HL-60/S4 (cell line): ENCODE measurements at regions not wholly inside any gene's neighbourhood (a gene's known extent, or its start where the extent isn't known, plus 50 kb on each side); places are given as distances from the start of the nearest gene placed in this dataset.

ENCODE experiments used
- in situ Hi-C: fragments of 300-500 bp; cut with MboI; formaldehyde crosslinking; loops from 2 replicates; pipeline ENCODE4 v1.14.3; 2022; ENCODE audit warnings: low sequenced_read_pairs

DNA sequence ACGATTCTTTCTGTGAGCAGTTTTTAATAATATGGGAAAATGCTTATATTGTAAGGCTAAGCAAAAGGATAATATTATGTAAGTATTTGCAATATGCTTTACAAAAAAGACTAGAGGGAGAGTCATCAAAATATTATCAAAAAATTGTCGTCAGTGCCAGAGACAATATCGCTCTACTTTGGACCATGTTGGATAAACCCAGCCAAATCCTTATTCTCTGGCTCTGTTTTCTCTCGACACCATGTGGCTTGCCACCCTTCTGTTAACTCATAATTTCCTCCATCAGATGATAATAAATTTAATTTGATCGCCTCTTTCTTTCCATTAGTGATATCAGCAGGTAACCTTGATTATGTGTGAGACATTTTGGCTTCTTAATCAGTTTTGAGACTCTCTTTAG, 129.9 kb downstream of the CDC42EP3 start:
- in situ Hi-C loops: loop anchor here (10.0 kb wide), 1 partner anchor 293 kb away; no protein-coding TSS in a partner anchor

DNA sequence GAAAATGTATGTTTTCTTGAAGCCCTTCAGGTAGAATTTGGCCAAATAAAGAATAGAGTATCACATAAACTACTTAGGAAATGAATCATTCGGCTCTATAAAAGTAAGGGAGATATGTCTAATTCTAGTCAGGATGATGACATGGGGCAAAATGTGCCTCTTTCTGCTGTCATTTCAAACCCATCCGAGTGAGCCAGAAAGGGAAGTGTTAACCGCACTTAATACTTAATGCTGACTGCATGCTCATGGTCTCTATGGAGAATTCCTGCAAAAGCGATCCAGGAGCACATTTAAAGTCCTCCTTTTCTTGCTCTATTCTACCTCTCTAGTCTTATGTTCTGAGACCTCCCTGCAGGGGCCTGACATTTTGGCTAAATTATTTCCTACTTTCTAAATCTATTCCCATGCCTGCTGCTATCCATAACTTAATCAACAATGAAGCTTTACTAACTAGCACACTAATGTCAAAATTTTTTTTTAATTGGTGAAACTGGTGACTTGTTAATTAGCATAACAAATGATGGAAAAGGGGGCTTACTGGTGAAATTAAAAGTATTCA, 127.4 kb downstream of the CDC42EP3 start:
- in situ Hi-C loops: loop anchor here (10.0 kb wide), 1 partner anchor 291 kb away; no protein-coding TSS in a partner anchor

DNA sequence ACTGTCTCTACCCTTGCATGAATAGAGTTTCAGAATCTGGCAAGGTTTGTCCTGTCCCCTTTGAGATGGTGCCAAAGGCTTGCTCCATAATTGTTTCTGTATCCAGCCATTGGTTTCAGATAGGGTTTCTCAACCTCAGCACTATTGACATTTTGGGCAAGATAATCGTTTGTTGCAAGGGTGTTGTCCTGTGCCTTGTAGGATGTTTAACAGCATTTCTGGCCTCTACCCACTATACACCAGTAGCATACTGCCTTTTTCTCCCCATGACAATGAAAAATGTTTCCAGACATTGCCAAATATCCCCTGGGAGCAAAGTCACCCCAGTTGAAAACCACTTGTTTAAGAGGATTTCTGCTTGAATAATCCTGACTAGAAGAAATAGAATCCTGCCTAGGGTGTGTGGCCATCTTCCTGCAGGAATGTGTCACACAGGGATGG, 126.8 kb downstream of the CDC42EP3 start:
- in situ Hi-C loops: loop anchor here (10.0 kb wide), 1 partner anchor 290 kb away; no protein-coding TSS in a partner anchor

DNA sequence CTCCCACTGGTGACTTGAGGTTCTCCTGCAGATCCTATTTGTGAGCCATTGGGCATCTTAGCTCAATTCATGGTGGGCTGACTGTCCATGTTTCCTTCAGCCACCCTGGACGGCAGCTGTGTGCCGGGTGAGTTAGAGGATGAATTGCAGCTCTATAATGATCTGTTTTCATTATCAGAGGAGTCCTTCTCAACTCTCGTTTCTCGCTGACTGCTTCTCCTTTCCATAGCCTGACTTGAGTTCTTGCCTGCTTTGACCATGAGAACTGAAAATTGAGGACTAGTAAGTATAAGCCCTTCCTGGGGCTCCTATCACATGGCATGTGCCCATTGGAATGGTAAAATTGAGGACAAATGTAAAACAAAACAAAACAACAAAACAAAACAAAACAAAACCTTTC, 121.8 kb downstream of the CDC42EP3 start:
- in situ Hi-C loops: loop anchor here (10.0 kb wide), 1 partner anchor 285 kb away; no protein-coding TSS in a partner anchor

DNA sequence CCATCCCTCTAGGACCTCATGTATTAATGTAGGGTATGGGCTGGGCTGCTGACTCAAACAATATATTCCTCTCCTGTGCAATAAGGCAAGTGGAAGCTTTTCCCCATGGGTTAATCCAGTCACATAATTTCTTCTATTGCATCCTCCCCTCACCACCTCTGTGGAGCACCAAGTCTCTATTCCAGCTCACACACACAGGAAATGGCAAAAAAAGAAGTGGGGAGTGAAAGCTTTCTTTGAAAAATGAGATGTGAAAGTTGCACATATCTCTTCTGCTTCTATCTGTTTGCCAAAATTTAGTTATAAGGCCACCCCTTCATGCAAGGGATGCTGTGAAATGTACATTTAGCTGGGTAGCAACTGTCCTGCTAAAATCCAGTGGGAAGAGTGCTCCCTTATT, 121.3 kb downstream of the CDC42EP3 start:
- in situ Hi-C loops: no loop called here

DNA sequence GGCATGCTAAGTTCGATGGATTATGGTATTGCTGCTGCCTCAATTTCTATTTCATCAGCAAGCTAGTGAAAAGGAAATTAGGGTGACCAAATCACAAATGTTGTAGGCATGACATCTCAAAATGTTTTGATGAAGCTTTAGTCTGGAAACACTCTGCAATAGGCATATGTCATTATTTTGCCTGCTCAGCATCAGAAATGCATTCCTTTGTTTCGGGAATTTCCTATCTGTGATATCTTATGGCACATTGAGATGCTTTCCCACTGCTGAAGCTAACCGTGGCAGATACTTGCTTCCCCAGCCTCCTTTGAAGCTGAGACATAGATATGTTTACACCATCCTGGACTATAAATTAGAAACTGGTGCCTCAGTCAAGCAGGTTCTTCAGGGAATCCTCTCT, 119.7 kb downstream of the CDC42EP3 start:
- in situ Hi-C loops: no loop called here

DNA sequence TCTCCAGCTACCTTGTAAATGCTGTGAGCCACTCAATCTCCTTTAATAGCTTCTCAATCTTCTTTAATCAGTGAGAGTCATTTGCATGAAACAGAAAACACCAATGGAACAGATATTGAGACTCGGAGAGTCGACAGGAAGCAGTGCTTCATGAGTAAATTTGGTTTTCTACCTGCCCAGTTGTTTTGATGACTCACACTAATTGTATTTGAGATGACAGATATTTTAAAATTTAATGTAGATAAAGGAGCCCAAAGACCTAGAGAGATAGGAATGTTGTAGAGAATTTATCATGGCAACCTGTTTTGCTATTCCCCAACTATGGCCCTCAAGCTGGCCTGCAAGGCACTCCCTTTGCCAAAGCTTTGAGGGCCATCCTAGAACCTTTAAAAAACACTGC, 119.1 kb downstream of the CDC42EP3 start:
- in situ Hi-C loops: no loop called here

GRCh38 chr2:37553411-37554154, 117.9 kb downstream of the CDC42EP3 start:
- in situ Hi-C loops: no loop called here

- in situ Hi-C loops: no loop called here
These were observed 117.3 kb downstream of the CDC42EP3 start for GRCh38 chr2:37554155-37554510.

DNA sequence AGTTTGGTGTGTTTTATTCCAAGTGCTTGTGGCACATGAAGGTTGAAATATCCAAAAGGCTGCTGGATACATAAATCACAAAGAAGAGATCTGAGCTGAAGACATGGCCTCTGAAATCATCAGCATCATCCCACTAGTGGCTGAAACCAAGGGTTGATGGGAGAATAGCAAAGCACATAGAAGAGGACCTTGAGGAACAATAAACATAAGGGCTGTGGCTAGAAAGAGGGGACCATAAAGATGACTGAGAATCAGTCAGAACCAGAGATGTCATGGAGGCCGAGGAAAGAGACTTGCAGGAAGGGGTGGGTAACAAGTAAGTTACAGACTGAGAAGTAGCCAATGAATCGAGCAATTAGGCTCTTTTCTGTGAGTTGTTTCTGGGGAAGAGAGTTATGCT, 116.8 kb downstream of the CDC42EP3 start:
- in situ Hi-C loops: no loop called here

DNA sequence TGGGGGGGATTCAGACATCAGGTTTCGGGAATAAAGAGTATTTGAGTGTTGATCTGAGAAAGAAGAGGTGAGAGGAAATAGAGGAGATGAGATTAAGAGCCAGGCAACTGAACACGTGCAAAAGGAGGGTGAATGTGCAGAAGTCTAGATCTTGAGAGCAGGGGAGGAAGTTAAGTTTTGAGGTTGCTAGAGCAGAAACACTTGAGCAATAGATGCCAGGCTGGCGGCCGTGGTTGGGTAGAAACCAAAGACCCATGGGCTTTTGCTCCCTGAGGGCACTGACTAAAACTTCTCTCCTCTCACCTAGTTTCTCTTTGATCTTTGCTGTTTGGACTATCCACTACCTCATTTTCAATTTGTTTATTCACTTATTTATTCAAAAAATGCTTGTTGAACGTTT, 116.0 kb downstream of the CDC42EP3 start:
- in situ Hi-C loops: no loop called here

- in situ Hi-C loops: no loop called here
These were observed 115.2 kb downstream of the CDC42EP3 start for GRCh38 chr2:37556256-37556655.

- in situ Hi-C loops: no loop called here
These were observed 112.8 kb downstream of the CDC42EP3 start for GRCh38 chr2:37558623-37559022.

GRCh38 chr2:37560241-37560848, 111.1 kb downstream of the CDC42EP3 start:
- in situ Hi-C loops: no loop called here

- in situ Hi-C loops: no loop called here
These were observed 110.4 kb downstream of the CDC42EP3 start for GRCh38 chr2:37560863-37561614.

DNA sequence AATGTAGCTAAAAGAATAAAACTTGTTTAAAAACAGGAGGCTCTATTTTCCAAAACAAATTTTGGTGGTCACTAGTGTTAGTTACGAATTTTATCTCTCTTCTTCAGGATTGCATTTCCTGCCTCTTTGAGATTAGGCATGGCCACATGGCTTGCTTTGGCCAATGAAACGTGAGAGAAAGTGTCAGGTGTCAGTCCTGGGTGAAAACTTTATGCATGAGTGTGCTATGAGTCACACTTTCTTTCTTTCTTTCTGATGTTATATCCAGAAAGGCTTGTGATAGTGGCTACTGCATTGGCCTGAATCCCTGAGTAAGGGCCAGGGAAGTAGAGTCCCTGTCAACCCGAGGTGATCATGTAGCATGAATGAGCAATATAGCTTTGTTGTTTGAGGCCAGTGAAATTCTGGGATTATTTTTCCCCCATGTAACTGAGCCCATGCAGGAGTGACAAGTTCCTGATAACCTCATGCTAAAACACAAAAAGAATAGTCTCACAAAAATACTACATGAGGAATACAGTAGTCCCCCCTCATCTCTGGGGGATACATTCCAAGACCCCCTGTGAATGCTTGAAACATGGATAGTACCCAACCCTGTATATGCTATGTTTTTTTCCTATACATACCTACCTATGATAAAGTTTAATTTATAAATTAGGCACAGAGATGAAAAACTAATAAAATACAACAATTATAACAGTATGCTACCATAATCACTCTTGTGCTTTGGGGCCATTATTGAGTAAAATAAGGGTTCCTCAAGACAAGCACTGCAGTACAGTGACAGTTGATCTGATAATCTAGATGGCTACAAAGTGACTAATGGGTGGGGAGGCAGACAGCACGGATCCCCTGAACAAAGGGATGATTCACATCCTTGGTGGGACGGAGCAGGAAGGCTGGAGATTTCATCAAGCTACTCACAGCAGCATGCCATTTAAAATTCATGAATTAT, 109.5 kb downstream of the CDC42EP3 start:
- in situ Hi-C loops: no loop called here

- in situ Hi-C loops: no loop called here
These were observed 107.9 kb downstream of the CDC42EP3 start for GRCh38 chr2:37563375-37564015.

- in situ Hi-C loops: no loop called here
These were observed 107.1 kb downstream of the CDC42EP3 start for GRCh38 chr2:37564356-37564755.

DNA sequence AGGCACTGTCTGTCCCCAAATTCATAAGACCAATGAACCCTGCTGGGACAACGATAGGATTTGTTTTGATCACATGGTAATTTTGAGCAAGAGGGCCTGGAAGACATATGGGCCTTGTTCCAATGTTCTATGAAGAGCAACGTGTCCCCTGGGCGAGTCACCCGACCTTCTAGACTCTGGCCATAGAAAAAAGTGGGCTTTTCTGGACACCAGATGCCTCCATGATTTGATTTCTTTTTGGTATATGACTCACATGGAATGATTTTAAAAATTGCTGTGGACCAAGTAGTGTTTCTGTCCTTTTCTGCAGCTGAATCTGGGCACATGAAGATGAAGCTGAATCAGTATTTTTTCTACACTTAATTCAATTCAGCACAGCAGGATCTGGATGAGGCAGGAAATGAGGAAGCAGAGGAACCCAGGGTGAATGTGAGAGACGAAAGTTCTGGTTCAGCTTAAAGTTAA, 104.9 kb downstream of the CDC42EP3 start:
- in situ Hi-C loops: no loop called here

DNA sequence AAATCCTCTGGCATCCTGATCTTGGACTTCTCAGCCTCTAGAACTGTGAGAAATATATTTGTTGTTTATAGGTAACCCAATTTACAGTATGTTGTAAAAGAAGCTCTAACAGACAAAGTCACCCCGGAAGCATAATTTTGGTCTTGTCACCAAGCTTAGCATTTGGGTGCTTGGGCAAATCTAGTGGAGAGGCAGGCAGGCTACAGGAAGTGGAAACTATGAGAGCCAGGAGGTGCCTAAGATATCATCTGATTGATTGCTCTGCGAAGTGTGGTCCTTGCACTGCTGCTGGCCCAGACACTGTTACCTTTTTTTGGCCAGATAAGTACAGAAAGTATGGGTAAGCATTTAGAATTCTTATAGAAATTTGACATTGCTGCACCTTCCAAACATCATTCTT, 102.9 kb downstream of the CDC42EP3 start:
- in situ Hi-C loops: no loop called here
